ENCODE measurements at regions not wholly inside any gene's neighbourhood (a gene's known extent, or its start where the extent isn't known, plus 50 kb on each side); places are given as distances from the start of the nearest gene placed in this dataset.

GRCh38 chr5:7955476-7955875, 86.5 kb downstream of the MTRR start:
- DNase-seq = no peak

DNA sequence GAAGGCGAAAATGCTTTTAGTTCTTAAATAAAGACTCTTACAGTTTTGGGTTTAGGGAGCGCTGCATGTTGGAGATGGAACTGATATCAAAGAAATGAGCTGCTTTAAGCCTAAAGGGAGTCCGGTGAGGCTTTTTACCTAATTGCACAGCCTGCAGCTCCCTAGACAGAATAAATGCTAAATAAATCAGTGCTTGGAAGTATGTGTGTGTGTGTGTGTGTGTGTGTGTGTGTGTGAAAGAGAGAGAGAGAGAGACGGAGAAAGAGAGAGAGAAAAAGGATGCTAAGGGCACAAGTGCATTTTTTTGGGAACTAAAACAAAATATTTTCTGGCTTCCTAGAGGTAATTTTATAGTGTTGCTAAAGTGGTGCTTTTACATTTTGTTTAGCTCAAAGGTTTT, 88.4 kb downstream of the MTRR start:
- no peak for DNase-seq

- no peak for DNase-seq
Measured at GRCh38 chr5:7960142-7960541, 91.2 kb downstream of the MTRR start.

DNA sequence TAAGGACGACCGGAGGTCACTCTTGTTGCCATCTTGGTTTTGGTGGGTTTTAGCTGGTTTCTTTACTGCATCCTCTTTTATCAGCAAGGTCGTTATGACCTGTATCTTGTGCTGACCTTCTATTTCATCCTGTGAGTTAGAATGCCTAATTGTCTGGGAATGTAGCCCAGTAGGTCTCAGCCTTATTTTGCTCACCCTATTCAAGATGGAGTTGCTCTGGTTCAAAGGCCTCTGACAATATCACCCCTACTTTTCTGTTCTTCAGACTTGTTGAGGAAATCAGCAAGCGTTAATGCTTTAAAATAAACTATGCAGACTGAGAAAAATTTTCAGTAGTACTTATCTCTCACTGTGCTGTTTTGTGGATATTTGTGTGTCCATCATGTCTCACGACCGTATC, 92.6 kb downstream of the MTRR start:
- no peak for DNase-seq

DNA sequence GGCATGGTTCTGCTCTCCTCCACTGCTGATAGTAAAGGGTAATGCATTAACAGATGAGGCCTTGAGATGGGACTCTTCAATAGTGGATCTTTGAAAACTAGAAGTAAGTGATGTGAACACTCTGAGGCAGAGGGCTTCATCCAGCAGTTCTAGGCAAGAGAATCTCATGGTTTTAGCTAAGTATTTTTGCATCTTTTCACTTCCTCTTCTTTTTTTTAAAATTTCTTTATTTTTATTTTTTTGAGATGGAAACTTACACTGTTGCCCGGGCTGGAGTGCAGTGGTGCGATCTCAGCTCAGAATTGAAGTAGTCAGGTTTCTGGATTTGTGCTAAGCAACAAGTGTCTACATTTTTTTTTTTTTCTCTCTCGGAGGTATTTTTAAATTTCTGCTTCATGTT, 101.9 kb downstream of the MTRR start:
- no peak for DNase-seq

- DNase-seq = no peak
Measured at GRCh38 chr5:7976411-7977190, 107.7 kb downstream of the MTRR start.

DNA sequence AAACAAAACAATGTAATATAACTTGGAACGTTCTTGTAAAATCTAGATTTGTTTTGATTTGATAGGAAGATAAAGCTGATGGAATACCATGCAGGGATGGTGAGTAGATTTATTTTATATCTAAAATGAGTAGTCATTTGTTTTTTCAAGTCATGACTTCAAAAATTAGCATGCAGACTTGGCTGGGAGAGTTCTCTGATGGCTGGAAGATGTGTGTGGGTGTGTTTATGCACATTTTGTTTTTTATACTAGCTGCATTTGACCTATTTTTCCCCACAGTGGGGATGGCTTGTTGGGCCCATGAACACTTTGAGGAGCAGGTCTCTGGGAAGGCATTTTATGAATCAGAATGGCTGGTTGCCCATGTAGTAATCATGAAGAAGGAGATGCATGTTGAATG, 109.2 kb downstream of the MTRR start:
- DNase-seq = no peak

GRCh38 chr5:7978991-7979390, 110.0 kb downstream of the MTRR start:
- no peak for DNase-seq

- DNase-seq = no peak
Measured at GRCh38 chr5:7980881-7981280, 111.9 kb downstream of the MTRR start.

DNA sequence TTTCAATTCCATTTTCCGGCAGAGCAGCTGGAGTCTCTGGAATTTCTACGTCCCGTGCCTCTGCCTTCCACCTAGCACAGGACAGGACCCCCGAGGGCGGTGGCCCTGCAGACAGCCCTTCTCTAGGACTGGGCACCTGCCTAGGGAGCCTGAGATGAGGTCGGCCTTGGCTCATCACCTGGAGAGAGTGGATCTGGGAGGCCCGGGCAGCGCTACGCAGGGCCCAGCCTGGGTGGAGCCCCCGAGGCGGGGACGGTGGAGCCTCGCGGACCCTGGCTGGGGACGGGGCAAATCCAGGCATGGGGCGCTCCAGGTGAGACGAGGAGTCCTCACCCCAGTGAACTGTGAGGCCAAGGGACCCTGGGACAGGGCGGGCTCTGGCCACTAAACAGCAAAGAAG, 114.5 kb downstream of the MTRR start:
- DNase-seq = no peak

GRCh38 chr5:7991125-7991821, 122.3 kb downstream of the MTRR start:
- DNase-seq = no peak

DNA sequence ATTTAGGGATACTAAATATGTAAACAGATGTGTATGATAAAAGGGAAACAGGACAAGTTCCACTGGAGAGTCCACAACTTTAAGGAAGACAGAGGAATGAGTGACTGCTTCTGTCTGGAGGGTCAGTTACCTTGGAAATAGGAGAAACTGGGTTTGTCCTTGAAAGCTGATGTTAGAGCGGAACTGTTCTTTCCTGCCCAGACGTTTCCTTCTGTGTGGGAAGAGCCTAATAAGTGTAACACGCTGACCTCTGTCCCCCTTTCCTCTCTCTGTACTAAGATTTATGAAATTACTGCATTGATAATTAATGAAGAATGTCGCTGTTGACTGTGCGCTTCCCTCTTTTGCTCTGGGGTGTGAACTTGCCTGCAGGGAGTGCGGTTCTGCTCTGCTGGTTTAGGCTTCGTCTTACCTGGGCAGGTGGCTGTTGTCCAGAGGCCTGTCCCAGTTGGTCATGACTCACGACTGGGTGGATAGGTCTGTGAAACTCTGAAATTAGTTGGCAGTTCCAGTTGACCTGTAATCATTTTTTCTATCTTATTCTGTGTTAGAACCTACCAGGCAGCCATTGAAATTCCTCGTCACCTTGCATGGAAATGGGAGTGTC, 126.8 kb downstream of the MTRR start:
- DNase-seq = no peak

DNA sequence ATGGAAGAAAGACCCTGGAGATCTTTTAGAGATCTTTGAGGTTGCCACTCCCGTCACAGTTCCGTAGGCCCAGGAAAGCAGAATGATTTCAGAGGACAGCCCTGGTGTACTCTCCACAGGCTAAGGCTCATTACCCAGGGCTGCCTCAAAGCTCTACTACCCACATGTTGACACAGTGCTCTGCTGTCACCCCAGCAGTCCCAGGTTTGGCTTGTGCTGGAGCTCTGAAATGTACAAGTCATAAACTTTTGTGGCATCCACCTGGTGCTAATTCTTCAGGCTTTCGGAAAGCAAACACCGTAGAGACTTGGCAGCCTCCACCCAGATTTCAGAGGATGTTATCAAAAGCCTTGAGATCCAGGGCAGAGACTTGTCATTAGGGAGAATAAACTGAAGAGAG, 136.5 kb downstream of the MTRR start:
- no peak for DNase-seq

- DNase-seq = no peak
Measured at GRCh38 chr5:8012131-8012977, 143.4 kb downstream of the MTRR start.

DNA sequence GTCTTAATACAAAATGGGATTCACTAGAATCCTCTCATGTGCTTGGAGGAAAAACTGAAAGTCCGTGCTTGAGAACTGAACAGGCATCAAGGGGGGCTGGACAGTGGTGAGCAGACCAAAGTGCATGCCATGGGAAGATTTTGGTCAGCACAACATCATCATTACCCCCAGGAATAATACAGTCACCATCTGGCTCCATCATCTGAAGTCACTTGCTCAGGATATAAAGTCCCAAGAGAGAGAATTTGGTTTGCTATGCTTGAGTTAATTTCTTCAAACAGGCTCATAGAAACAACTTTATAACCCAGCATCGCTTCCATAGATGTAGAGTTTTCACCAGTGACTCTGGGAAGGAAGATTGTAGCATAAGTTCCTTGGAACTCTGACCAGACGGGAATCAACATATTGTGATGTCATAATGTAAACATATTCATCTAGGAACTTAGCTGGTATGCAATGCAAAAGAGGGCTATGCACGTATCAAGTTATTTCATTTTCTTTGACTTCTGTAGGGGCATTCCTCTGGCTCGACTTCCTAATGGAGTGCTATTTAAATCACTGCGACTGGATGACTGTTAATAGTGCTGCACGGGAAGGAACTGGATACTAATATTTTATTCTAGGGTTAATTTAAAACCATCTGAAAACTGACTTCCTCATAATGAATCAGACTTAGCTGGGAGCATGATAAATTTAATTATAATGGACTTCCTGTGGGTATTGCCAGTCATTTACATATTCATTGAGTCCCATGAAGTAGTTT, 145.2 kb downstream of the MTRR start:
- DNase-seq = no peak

DNA sequence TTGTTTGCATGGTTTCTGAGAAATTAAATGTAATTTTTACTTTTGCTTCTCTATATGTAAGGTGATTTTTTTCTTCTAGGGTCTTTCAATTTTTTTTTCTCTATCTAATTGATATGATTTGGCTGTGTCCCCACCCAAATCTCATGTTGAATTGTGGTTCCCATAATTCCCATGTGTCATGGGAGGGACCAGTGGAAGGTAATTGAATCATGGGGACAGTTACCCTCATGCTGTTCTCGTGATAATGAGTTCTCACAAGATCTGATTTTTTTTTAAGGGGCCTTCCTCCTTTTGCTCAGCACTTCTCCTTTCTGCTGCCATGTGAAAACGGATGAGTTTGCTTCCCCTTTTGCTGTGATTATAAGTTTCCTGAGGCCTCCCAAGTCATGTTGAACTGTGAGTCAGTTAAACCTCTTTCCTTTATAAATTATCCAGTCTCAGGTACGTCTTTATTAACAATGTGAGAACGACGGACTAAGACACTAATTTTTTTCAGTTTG, 150.8 kb downstream of the MTRR start:
- DNase-seq = no peak

DNA sequence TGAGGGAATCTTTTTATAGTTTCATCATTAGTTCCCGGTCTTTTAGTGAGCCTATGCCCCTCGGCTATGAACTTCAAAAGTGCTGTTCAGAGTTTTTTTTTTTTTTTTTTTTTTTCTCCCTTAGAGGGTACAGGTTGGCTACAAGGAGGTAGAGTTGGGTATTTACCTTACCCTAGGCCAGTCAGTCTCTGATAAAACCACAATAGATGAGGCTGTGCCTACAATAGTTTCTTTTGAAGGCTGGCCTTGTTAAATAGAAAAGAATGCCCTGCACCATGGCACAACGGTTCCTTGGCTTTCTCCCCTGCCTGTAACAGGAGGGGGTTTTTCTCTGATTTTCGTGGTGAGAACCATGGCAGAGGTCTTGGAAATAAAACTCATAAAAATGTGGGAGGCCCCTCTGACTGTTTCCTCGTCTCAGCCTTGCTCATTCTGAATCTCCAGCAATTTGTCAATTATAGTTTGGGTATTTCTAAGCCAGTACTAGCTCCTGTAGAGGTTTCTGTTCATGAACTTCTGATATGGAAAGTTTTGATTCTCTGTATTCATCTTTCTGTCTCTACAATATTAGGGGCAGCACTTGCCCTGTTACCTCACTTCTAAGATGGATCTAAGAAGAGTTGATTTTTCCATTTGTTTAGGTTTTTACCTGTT, 152.0 kb downstream of the MTRR start:
- DNase-seq = no peak

GRCh38 chr5:8028243-8028642, 159.3 kb downstream of the MTRR start:
- no peak for DNase-seq

DNA sequence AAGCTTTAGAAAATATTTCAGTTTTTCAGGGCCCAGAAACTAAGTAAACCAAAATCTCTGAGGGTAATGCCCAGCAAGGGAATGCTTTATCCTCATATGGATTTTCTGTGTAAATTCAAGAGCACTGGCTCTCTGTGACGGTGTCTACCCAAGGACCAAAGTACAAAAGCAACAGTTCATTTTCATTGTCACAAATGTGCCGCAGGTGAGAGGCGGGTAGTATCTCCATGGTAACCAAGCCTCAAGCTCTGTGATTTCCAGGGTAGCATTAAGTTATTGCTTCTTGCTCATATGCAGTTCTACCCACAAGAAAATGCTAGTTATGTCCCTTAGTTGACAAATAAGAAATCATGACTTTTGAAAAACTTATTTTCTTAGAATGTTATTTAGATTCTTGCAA, 164.3 kb downstream of the MTRR start:
- no peak for DNase-seq

DNA sequence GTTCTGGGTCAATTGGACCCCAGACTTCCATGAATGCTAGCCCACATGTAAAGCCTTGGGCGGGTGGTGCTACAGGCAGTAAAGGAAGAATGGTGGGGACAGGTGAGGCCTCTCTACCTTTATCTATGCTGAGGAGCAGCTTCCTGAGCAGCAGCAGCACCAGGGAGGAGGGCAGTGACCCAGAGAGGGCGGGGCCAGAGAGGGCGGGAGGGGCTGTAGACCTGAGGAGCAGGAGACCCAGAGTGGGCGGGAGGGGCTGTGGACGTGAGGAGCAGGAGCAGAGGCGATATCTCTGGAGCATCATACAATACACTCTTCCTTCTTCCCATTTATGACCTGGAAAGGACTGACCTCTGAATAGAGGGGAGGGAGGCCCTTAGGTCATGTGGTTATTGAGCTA, 165.9 kb downstream of the MTRR start:
- no peak for DNase-seq

GRCh38 chr5:8048920-8049319, 180.0 kb downstream of the MTRR start:
- DNase-seq = no peak
